Stimulated activated memory B cell treated with anti-CD40 and anti-IgM and Interleukin-4, amounts not matched to agents 10 μg/mL and 1 μg/mL and 100 μg/mL, for 72 hours (primary cell): ENCODE measurements at regions not wholly inside any gene's neighbourhood (a gene's known extent, or its start where the extent isn't known, plus 50 kb on each side); places are given as distances from the start of the nearest gene placed in this dataset.

Experiments used
- ATAC-seq: fragments of 150-1000 bp; cut with Tn5 transposase; 2 replicates; pipeline ENCODE4 v1.10.0; 2021
- H3K27ac Mint-ChIP-seq: one replicate; pipeline ENCODE4 v1.8.0; 2022; ENCODE audit warnings: mild to moderate bottlenecking, mixed read lengths
- H3K27me3 Mint-ChIP-seq: one replicate; pipeline ENCODE4 v1.8.0; 2022; ENCODE audit warnings: mixed read lengths
- H3K36me3 Mint-ChIP-seq: one replicate; pipeline ENCODE4 v1.8.0; 2022; ENCODE audit warnings: mixed read lengths
- H3K4me1 Mint-ChIP-seq: one replicate; pipeline ENCODE4 v1.8.0; 2022; ENCODE audit warnings: mixed read lengths
- H3K4me3 Mint-ChIP-seq: one replicate; pipeline ENCODE4 v1.8.0; 2022; ENCODE audit warnings: mild to moderate bottlenecking, moderate library complexity, mixed read lengths
- H3K9me3 Mint-ChIP-seq: one replicate; pipeline ENCODE4 v1.8.0; 2022; ENCODE audit warnings: mixed read lengths

- peaks cover 5% of the 10 kb centered on the region for H3K4me1 Mint-ChIP-seq
- ATAC-seq, result no peak
- peaks cover 17% of the 10 kb centered on the region for H3K27me3 Mint-ChIP-seq
- H3K9me3 Mint-ChIP-seq, result no peaks in the 10 kb centered on the region
- no peak overlapping the region for H3K27ac Mint-ChIP-seq
- H3K4me3 Mint-ChIP-seq, result no peak overlapping the region
- no peaks in the 10 kb centered on the region for H3K36me3 Mint-ChIP-seq
Observed at GRCh38 chr1:47703156-47703825, 265.4 kb downstream of the FOXD2 start.

GRCh38 chr1:47703981-47704596 lies 266.2 kb downstream of the FOXD2 start:
- Mint-ChIP-seq H3K27ac (no peak overlapping the region), H3K4me3 (no peak overlapping the region)

GRCh38 chr1:47705517-47706130 lies 267.8 kb downstream of the FOXD2 start:
- Mint-ChIP-seq H3K4me3 (no peak overlapping the region), H3K36me3 (no peaks in the 10 kb centered on the region), H3K27me3 (peaks cover 40% of the 10 kb centered on the region), H3K9me3 (no peaks in the 10 kb centered on the region), H3K27ac (no peak overlapping the region), H3K4me1 (peaks cover 27% of the 10 kb centered on the region)
- ATAC-seq, result no peak

More at GRCh38 chr1:47703981-47704596, 266.2 kb downstream of the FOXD2 start:
- Mint-ChIP-seq H3K27me3 (peaks cover 25% of the 10 kb centered on the region), H3K36me3 (no peaks in the 10 kb centered on the region), H3K9me3 (no peaks in the 10 kb centered on the region), H3K4me1 (peaks cover 13% of the 10 kb centered on the region)
- no peak for ATAC-seq

GRCh38 chr1:47707503-47707902 lies 269.7 kb downstream of the FOXD2 start:
- Mint-ChIP-seq H3K36me3 (no peaks in the 10 kb centered on the region), H3K27me3 (peaks cover 59% of the 10 kb centered on the region), H3K4me1 (peaks cover 31% of the 10 kb centered on the region), H3K9me3 (no peaks in the 10 kb centered on the region), H3K4me3 (no peak overlapping the region), H3K27ac (no peak overlapping the region)
- no peak for ATAC-seq

- Mint-ChIP-seq H3K4me1 (peaks cover 31% of the 10 kb centered on the region), H3K4me3 (peak overlapping the region; percentile 1), H3K36me3 (no peaks in the 10 kb centered on the region), H3K9me3 (no peaks in the 10 kb centered on the region), H3K27me3 (peaks cover 65% of the 10 kb centered on the region), H3K27ac (no peak overlapping the region)
- no peak for ATAC-seq
Observed at GRCh38 chr1:47708019-47708535, 270.2 kb downstream of the FOXD2 start.

- peak overlapping the region; percentile 19 for H3K4me3 Mint-ChIP-seq
- H3K36me3 Mint-ChIP-seq, result no peaks in the 10 kb centered on the region
- peaks cover 31% of the 10 kb centered on the region for H3K4me1 Mint-ChIP-seq
- peaks cover 70% of the 10 kb centered on the region for H3K27me3 Mint-ChIP-seq
- H3K9me3 Mint-ChIP-seq, result no peaks in the 10 kb centered on the region
- no peak overlapping the region for H3K27ac Mint-ChIP-seq
- no peak for ATAC-seq
Observed at GRCh38 chr1:47708658-47709018, 270.8 kb downstream of the FOXD2 start.

- peaks cover 75% of the 10 kb centered on the region for H3K27me3 Mint-ChIP-seq
- peak overlapping the region; percentile 59 for H3K4me3 Mint-ChIP-seq
- no peak for ATAC-seq
- no peak overlapping the region for H3K27ac Mint-ChIP-seq
- peaks cover 31% of the 10 kb centered on the region for H3K4me1 Mint-ChIP-seq
- no peaks in the 10 kb centered on the region for H3K9me3 Mint-ChIP-seq
- H3K36me3 Mint-ChIP-seq, result no peaks in the 10 kb centered on the region
Observed at GRCh38 chr1:47709019-47709871, 271.4 kb downstream of the FOXD2 start.

- Mint-ChIP-seq H3K27me3 (peaks cover 77% of the 10 kb centered on the region), H3K4me3 (peak overlapping the region; percentile 59)
Observed at GRCh38 chr1:47709872-47710231, 272.0 kb downstream of the FOXD2 start.

GRCh38 chr1:47710329-47711071 lies 272.7 kb downstream of the FOXD2 start:
- Mint-ChIP-seq H3K36me3 (no peaks in the 10 kb centered on the region), H3K4me3 (no peak overlapping the region), H3K27ac (no peak overlapping the region), H3K27me3 (peaks cover 83% of the 10 kb centered on the region), H3K4me1 (peaks cover 31% of the 10 kb centered on the region), H3K9me3 (no peaks in the 10 kb centered on the region)
- peak; percentile 43 for ATAC-seq

More at GRCh38 chr1:47709872-47710231, 272.0 kb downstream of the FOXD2 start:
- no peaks in the 10 kb centered on the region for H3K36me3 Mint-ChIP-seq
- H3K4me1 Mint-ChIP-seq, result peaks cover 31% of the 10 kb centered on the region
- ATAC-seq, result no peak
- no peaks in the 10 kb centered on the region for H3K9me3 Mint-ChIP-seq
- no peak overlapping the region for H3K27ac Mint-ChIP-seq
